ENCODE measurements at regions not wholly inside any gene's neighbourhood (a gene's known extent, or its start where the extent isn't known, plus 50 kb on each side); places are given as distances from the start of the nearest gene placed in this dataset.

- no peak for DNase-seq (ENCODE audit: low spot score)
Measured at GRCh38 chr14:97866664-97867063, 1069.5 kb downstream of the VRK1 start.

- no peak for DNase-seq (ENCODE audit: low spot score)
Measured at GRCh38 chr14:97873291-97873690, 1076.1 kb downstream of the VRK1 start.

- no peak for DNase-seq (ENCODE audit: low spot score)
Measured at GRCh38 chr14:97874394-97874793, 1077.2 kb downstream of the VRK1 start.

GRCh38 chr14:97878206-97878605 lies 1081.0 kb downstream of the VRK1 start:
- DNase-seq (ENCODE audit: low spot score), result no peak

GRCh38 chr14:97878727-97879126 lies 1081.5 kb downstream of the VRK1 start:
- no peak for DNase-seq (ENCODE audit: low spot score)

- DNase-seq (ENCODE audit: low spot score), result no peak
Measured at GRCh38 chr14:97887690-97888089, 1090.5 kb downstream of the VRK1 start.

- DNase-seq (ENCODE audit: low spot score), result no peak
Measured at GRCh38 chr14:97888331-97888730, 1091.1 kb downstream of the VRK1 start.

- no peak for DNase-seq (ENCODE audit: low spot score)
Measured at GRCh38 chr14:97891515-97891914, 1094.3 kb downstream of the VRK1 start.

- no peak for DNase-seq (ENCODE audit: low spot score)
Measured at GRCh38 chr14:97894552-97894951, 1097.4 kb downstream of the VRK1 start.

GRCh38 chr14:97900196-97900854 lies 1103.1 kb downstream of the VRK1 start:
- DNase-seq (ENCODE audit: low spot score), result no peak

GRCh38 chr14:97902630-97903029 lies 1105.4 kb downstream of the VRK1 start:
- no peak for DNase-seq (ENCODE audit: low spot score)

GRCh38 chr14:97903821-97904220 lies 1106.6 kb downstream of the VRK1 start:
- no peak for DNase-seq (ENCODE audit: low spot score)

GRCh38 chr14:97912217-97912616 lies 1115.0 kb downstream of the VRK1 start:
- DNase-seq (ENCODE audit: low spot score), result no peak

GRCh38 chr14:97916100-97916499 lies 1118.9 kb downstream of the VRK1 start:
- DNase-seq (ENCODE audit: low spot score), result no peak

- DNase-seq (ENCODE audit: low spot score), result no peak
Measured at GRCh38 chr14:97916669-97917568, 1119.7 kb downstream of the VRK1 start.

GRCh38 chr14:97920201-97920600 lies 1123.0 kb downstream of the VRK1 start:
- no peak for DNase-seq (ENCODE audit: low spot score)

GRCh38 chr14:97921296-97921695 lies 1124.1 kb downstream of the VRK1 start:
- no peak for DNase-seq (ENCODE audit: low spot score)

- DNase-seq (ENCODE audit: low spot score), result no peak
Measured at GRCh38 chr14:97924922-97925613, 1127.9 kb downstream of the VRK1 start.

GRCh38 chr14:97930166-97930565 lies 1133.0 kb downstream of the VRK1 start:
- no peak for DNase-seq (ENCODE audit: low spot score)

GRCh38 chr14:97931273-97931672 lies 1134.1 kb downstream of the VRK1 start:
- no peak for DNase-seq (ENCODE audit: low spot score)

- DNase-seq (ENCODE audit: low spot score), result no peak
Measured at GRCh38 chr14:97942921-97943320, 1145.7 kb downstream of the VRK1 start.

- DNase-seq (ENCODE audit: low spot score), result no peak
Measured at GRCh38 chr14:97943619-97944018, 1146.4 kb downstream of the VRK1 start.

- DNase-seq (ENCODE audit: low spot score), result no peak
Measured at GRCh38 chr14:97944380-97944779, 1147.2 kb downstream of the VRK1 start.
